Activated CD4-positive, alpha-beta T cell treated with anti-CD3 and anti-CD28 coated beads, Interleukin-2, amount 50 U/mL, for 48 hours (primary cell): ENCODE measurements at regions not wholly inside any gene's neighbourhood (a gene's known extent, or its start where the extent isn't known, plus 50 kb on each side); places are given as distances from the start of the nearest gene placed in this dataset.
"Not testable (repeated sequence)": the region's sequence is repeated elsewhere in the genome, so short reads cannot be mapped to it uniquely, and the experiment has no call there.

ENCODE experiments used
- DNase-seq, 2 experiments: peaks; one replicate each; pipeline ENCODE4 v3.0.0-alpha.2; 2020

DNA sequence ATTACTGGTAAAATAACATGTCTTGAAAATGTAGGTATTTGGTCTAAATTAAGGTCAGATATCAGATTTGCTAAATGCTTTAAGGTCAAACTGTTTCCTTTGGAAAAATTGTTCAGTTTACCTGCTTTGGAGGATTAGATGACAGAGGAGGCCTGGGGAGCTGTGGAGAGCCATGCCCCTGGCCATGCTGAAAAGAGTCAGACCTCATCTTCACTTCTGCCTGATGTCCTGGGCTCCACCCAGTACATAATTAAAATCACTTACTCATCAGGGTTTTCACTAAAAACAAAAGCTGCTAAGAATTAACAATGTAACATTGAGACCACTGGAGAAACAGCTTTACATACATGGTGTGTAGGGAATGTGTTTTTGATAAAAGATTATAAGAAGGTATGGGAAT is 60.8 kb upstream of the UNC93A start:
- no peak for DNase-seq

DNA sequence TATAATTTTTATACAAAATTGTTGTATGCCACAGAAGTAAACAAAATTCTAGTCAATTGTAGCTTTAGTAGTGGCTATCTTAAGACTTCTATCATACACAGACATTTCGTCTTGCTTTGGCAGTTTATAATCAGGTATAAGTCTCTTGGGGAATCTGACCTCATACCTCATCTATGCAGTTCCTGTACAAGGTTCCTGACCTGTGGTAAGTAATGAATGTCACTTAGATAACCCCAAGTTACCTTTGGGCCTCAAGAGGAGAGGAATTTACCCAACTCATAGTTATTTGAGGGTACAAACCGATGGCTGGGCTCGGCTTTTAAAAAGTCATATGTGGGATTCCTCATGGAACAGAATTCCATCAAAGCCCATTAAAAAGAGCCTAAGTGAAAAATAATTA is 58.8 kb upstream of the UNC93A start:
- no peak for DNase-seq

DNA sequence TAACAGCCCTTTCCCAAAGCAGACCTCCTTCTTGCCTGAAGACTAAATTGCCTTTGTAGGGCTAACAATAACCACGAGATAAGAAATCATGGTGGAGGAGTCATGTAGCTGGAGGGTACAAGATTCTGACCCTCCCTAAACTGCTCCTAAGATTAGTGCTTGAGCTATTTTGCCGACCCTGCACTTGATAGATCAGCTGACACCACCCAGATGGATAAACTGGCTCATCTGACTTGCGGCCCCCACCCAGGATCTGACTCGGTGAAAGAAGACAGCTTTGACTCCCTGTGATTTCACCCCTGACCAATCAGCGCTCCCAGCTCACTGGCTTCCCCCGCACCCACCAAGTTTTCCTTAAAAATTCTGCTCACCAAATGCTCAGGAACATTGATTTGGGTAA is 57.6 kb upstream of the UNC93A start:
- DNase-seq = no peak

DNA sequence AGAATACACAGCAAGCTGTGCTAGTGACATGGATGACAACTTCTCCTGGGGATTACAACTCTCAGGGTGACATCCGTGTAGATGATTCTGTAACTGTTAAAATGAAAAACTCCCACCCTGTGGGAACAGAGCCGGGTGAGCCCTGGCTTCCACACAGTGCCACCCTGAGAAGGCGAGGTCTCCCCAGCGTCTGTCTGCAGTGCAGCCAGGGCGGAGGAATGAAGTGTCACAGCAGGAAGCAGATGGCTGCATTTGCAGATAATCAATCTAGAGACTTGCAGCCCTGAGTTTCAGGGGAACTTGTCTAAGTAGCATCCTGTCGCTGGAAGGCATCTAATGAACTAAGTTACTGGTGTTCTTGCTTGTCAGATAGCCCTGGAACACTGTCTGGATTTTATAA is 56.5 kb upstream of the UNC93A start:
- not testable (repeated sequence) for DNase-seq

DNA sequence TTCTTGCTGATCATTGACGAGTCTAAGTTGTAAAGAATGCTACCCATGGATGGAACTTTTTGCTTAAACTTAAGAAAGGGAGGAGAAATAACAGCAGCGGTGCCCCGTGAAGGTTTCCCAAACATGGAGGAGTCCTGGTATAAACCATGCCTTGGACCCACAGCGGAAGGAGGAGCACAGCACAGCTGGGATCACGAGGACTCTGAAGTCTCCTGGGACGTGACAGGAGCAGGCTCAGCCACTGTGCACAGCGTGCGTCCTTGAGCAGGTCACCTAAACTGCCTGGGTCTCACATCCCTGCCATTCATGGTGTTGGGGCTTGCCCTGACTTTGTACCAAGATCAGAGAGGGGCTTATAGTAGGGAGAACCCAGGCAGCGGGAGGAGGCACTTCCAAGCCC is 56.1 kb upstream of the UNC93A start:
- no peak for DNase-seq

DNA sequence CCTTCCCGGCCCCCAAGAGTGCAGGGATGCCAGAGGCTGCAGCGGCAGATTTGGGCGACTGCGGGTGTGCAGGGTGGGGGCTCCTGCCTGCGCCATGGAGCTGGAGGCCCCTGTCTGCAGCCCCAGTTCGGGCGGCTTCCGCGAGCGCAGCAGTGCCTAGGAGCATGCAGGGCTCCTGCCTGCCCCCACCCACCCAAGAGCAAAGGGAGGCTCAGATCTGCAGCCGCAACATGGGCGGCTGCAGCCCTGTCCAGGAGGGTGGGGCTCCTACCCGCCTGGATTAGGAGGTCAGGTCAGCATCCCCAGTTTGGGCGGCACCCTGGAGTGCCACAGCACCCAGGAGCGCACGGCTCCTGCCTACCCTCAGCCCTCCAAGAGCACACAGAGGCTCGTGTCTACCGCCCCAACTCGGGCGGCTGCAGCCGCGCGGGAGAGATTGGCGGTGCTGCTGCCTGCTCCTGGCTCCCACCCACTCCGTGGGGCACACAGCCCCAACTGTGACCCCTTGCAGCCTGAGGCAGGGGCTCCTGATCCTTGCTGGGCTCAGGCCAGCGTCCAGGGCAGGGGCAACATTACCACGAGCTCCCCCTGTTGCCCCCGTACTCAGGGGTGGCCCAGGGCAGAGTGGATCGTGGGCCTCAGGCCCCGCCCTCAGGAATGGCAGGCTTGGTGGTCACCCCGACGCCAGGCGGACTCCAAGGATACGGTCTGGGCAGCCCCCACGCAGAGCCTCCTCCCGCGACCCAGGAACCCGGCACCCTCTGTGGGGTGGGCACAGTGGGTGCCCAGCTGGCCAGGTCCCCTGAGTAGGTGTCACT is 55.5 kb upstream of the UNC93A start:
- DNase-seq = no peak

DNA sequence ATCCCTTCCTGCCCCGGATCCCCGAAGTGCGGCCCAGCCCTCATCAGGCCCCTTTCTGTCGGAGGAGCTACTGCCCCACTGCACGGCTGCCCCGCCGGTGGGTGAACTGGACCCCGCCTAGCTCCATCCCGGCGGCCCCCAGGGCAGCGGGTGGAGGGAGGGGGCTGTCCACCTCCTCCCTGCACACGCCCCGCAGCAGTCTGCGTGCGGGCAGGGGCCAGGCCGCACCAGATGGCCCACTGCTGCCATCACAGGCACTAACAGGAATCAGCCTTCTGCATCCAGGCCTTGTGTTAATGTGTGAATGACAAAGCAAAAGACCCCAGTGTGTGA is 54.9 kb upstream of the UNC93A start:
- no peak for DNase-seq

DNA sequence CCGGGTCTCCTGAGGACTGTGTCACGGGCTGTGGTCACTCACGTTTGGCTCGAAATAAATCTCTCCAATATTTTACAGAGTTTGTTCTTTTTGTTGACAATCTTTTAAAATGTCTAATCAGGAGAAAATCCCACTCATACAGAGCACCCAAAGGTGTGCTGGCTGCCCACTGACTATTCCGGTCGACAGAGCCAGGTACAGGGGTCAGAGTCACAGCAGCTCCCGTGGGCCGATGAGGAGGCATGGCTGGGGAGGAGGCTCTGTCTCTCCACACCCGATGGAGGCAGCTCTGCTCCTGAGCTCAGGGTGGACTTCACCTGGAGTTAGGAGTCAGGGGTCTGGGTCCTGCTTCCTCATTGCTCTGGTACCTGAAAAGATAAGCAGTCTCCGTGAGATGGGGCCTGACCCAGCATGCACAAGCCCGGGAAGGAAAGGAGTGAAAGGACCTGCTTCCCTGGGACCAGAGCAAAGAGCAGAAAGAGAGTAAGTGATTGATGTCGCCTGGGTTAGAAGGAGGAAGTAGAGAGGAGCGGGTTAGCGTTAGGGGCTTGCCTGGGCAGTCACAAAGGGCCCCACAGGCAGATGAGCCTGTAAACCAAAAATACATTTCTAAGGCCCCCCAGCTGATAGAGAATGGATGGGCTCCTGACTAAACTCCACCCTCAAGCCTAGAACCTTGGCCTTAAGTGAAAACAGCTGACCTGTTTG is 53.5 kb upstream of the UNC93A start:
- no peak for DNase-seq

DNA sequence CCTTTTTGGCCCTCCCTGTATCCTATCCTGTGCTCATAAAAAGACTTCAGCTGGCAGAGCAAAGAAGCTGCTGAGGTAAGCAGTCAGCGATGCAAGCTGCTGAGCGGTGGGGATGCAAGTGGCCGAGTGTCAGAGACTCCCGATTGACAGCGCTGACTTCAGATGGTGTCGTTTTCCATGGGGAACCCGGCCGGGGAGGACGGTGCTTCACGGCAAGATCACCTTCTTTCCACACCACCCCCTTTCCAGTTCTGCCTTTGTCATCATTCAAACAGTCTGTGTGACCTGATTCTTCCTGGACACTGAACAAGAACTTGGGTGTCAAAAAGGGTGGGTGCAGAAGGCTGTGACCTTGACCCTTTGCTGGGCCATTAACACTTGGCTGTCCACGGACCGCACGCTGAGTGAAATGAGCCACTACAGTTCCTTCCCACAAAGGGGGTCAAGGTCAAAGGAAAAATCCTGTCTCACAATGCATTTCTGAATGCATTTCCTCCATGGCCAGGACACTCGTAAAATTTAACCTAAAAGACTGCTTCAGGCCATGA is 52.9 kb upstream of the UNC93A start:
- DNase-seq = no peak

DNA sequence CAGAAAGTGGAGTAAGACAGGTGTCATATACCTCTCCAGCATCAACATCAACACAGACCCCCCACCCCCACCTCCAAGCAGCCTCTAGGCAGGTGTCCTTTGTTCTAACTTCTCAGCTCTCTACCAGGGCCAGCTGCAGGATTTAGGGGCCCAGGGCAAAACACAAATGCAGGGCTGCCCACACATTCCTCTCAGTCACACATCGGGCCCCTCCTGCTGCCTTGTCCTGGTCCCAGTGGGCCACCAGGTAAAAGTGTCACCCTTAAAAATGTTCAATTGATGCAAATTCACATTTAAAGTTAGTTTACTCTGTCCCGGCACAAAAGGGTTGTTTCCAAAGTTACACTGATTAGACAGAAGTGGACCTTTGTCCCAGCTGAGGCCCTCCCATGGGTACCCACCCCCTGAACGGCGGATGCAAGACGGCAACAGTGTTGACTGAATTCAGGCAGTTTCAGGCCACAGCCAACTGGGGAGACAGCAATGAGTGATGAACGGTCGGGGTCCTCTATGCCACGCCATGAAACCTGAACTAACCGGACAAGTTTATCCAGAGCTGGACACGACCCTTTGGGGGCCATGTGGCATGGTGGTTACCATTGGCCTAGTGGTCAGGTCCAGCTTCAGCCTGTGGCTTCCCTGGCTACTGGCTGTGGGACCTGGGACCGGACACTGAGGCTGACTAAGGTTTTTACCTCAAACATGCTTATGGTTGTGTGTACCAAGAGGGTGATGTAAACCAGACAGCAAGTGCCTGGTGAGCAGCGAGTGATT is 52.2 kb upstream of the UNC93A start:
- no peak for DNase-seq

DNA sequence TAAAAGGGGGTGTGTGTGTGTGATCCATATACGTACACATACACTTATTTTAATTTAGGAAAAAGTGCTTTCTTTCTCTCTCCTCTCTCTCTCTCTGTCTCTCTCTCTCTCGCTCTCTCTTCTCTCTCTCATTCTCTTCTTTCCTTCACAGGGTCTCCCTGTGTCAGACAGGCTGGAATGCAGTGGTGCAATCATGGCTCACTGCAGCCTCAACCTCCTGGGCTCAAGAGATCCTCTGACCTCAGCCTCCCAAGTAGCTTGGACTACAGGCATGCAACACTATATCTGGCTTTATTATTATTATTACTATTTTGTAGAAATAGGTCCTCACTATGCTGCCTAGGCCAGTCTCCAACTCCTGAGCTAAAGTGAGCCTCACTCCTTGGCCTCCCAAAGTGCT is 51.6 kb upstream of the UNC93A start:
- DNase-seq = not testable (repeated sequence)

DNA sequence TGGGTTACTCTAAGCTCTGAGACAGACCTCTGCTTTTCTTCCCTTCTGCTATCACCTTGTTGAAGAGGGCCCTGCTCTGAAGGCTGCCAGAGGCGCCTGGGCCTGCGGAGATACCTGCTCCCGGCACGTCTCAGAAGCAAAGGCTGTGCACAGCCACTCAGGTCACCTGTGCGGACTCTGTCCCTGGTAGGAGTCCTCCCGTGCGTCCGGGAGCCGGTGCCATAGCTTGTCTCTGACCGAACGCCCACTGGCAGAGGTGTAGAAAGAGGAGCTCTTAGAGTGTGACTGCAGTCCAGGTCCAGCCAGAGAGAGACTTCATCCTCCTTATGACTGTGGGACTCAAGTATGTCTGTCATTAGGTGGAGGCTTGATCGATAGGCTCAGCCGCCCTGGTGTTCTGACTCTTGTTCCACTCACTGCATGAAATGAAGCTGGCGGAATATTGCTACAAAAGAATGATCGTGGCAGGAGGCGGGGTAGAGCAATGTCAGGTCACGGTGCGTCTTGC is 51.0 kb upstream of the UNC93A start:
- DNase-seq = no peak
